ENCODE measurements at regions not wholly inside any gene's neighbourhood (a gene's known extent, or its start where the extent isn't known, plus 50 kb on each side); places are given as distances from the start of the nearest gene placed in this dataset.

DNA sequence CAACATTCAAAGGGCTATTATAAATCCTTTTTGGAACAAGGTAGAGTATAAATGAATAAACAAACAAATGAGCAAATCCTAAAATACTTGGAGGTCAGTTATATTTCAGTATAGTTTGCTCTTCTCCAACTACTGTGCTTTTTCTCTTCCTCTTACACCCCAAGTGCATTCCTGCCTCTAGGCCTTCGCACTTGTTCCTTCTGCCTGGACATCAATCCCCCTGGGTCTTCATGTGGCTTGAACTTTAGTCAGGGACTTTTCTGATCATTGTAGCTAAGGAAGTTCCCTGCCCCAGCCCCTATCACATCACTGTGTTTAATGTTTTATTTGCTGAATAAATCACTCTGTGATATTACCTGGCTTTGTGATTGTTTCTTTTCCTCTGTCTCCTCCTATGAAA is 418.2 kb upstream of the HNRNPA3 start:
- TF ChIP-seq POLR2AphosphoS5 (IDR thresholded peaks at IDR 0.05; ENCODE audit: low read depth, low read length) (no peak), POLR2A (IDR thresholded peaks at IDR 0.05; ENCODE audit: low read depth, low read length) (no peak), POU2F2 (IDR thresholded peaks at IDR 0.05; ENCODE audit: low read depth, low read length) (no peak), PAX5 (IDR thresholded peaks at IDR 0.05; ENCODE audit: insufficient read depth, low read length, severe bottlenecking) (no peak), SPI1 (IDR thresholded peaks at IDR 0.05; ENCODE audit: low read depth, low read length) (no peak)

Data from GM12891 (cell line).